ENCODE measurements at regions not wholly inside any gene's neighbourhood (a gene's known extent, or its start where the extent isn't known, plus 50 kb on each side); places are given as distances from the start of the nearest gene placed in this dataset.
A peak's percentile ranks its signal among the peaks of the same experiment; 100 is the strongest.

DNA sequence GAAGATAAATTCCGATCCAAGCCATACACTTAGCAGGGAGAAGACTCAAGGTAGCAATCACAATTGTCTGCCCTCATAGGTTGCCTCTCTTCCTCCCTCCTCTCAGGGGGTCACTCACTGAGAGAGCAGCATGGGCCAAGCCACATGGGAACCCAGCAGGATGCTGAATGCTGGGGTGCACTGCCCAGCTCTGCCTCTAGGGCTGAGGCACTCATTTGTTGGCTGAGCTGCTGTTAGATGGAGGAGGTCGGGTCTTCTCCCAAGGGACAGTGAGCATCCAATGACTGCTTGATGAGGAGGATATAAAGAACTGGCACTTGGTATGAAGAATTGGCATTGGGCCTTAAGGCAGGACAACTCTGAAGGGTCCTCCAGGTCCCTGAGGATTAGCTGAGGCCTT, 418.8 kb downstream of the SIPA1L2 start:
- TF ChIP-seq CTCF (IDR thresholded peaks at IDR 0.05; ENCODE audit: low read depth, low read length, poor library complexity, severe bottlenecking) = peak; percentile 42
- TF ChIP-seq EZH2phosphoT487 (IDR thresholded peaks at IDR 0.05; ENCODE audit: borderline replicate concordance, low read length) = no peak

Measured in DOHH2 (cell line).